HG03196 (cell line): ENCODE measurements at regions not wholly inside any gene's neighbourhood (a gene's known extent, or its start where the extent isn't known, plus 50 kb on each side); places are given as distances from the start of the nearest gene placed in this dataset.

Source experiments
- ATAC-seq: cut with Tn5 transposase; IDR thresholded peaks from one replicate; pipeline ENCODE4 v1.9.1; 2021; ENCODE audit not compliant: unreplicated experiment

DNA sequence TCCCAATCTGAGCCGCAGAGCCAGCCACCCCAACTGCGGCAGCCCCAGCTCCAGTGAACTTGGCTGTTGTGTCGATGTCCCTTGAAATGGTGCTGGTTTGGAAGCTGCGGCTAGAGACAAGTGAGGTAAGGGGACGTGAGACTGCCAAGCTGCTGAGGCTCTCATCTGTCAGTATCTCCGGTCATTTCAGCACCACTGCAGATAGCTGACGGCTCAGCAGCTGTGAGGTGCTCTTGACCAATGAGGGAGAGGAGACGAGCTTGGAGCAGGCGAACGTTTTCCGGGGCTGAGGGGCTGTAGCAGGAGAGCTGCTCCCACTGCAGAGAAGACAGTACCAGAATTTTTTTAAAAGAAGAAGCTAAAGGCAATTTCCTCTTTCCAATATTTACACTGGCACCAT is 175.5 kb upstream of the CASK start:
- no peak for ATAC-seq

DNA sequence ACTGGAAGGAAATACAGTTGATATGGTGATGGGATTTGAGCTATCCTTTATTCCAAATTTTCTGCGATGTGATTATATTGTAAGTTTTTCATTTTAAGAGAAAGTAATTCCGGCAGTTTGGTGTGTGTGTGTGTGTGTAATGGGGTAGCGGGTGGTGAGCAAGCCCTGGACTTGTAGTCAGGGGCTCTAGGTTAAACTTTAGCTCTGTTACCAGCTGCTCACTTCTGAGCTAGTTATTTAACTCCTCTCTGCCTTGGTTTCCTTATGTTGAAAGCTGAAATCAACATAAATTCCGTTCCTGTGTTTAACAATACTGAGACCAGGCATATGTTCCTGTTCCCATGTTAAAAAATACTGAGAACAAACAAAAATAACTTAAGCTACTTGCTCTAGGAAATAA is 174.1 kb upstream of the CASK start:
- ATAC-seq: no peak

DNA sequence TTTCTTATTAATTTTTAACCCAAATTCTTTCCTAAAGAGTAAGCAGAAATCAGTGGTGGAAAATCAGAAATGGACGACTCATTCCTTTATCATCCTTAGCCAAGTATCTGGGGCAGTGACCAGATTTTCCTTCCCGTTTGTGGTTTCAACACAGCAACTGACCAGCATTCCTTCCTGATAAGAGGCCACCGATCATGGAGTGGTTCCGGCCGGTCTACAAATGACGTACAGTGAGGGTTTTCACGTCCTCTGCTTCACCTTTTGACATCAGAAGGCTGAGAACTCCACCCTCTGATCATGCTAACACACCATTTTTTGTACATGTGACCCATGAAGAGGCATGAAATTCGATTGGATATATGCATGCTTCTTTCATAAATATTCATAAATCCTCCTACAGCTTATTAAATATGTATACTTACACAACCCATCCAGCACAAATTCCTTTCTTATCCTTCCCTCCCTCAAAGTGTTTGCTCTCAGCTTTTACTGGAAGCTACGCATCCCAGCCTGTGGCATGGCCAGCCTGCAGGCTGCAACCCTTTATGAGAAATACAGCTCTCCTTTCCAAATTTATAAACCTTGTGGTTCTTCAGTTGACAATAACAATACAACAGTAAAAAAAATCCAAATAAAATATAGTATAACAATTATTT is 173.0 kb upstream of the CASK start:
- no peak for ATAC-seq

DNA sequence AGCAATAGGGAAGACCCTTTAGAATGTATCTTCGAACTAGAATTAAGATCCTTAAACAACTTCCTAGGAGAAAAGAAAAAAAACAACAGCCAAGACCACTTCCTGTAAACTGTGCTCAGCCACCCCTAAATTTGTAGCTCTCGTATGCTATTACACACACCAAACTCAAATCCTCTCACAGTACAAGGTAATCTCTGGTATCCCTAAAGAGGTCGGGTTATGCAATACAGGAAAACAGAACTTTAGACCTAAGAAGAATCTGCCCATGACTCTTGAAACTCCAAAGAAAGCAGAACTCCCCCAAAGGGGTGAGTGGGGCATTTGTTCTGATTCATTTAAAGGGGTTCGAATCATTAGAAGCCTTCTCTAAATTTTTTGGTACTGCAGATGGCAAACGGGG is 170.9 kb upstream of the CASK start:
- no peak for ATAC-seq

DNA sequence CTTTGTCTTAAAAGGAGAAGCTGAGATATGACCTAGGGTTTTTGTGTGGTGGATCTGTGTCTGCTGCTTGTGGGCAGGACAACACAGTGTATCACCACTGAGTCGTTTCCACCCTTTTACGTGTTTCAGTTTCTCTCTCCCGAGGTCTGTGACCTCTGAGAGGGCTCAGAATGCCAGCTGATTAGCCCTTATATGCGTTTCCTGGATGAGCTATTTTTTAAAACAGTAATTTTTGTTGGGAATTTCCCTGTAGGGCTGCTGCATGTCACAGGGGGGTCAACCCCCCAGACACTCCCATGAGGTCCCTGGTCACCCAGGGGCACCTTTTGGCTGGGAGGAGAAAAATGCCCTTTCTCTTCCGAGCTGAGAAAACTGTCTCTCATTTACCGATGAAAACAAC is 170.4 kb upstream of the CASK start:
- ATAC-seq: no peak

DNA sequence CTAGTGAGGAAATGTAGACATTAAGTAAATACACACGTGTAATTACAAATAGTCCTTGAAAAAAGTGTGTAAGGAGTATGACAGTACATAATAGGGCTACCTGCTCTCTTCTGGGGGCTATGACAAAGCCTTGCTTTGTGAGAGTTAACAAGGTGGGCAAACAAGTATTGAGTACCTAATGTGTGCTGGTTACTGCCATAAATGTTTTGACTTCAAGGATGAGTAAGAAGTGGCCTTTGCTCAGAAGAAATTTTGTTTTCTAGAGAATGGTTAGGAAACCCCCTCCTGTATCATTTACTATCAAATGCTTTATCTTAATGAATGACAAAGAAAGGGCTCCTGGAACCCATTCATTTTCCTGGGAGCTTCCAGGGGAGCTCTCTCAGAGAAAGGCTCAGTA is 167.0 kb upstream of the CASK start:
- ATAC-seq: no peak

DNA sequence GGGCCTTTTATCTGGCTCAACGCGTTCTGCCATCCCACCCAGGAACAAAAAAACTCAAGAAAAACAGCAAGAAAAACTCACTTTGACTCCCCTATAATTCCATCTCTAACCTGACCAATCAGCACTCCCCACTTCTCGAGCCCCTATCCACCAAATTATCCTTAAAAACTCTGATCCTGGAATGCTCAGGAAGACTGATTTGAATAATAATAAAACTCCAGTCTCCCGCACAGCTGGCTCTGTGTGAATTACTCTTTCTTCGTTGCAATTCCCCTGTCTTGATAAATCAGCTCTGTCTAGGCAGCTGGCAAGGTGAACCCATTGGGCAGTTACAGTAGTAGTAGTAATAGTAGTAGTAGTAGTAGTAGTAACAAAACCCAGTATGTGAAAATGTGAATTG is 165.7 kb upstream of the CASK start:
- ATAC-seq: no peak

DNA sequence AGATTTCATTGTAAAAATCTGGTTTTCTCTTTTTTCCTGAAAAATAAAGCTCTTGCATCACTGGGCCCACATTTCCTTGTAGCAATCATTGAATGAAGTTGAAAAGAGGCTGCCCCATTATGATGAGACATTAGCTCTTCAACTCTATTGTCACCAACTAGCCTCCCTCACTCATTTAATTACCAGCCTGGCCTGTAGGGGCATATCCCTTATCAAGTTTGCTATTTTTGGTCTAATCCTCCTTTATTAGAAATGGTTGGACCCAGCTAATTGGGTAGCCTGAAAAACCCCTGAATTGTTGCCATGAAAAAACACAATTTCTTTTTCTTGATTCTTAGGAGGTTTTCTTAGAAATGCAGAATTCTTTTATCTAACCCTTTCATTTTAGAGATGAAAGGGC is 164.6 kb upstream of the CASK start:
- no peak for ATAC-seq

DNA sequence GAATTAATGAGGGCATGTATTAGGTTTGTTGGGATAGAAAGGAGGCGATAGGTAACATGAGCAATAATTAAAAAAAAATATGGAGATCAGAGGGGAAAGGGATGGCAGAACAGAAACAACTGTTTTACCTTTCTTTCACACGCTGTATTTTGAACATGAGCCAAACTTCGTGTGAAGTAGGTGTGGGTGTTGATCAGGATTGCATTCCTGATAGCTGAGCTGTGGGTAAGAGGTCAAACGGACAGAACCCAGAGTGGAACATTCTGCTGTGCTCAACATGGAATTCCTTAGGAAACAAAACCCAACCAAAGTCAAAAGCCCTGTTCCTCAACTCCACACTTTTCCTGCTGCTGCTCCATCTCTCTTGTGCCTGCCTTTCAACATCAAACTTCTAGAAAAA is 162.5 kb upstream of the CASK start:
- ATAC-seq: no peak

DNA sequence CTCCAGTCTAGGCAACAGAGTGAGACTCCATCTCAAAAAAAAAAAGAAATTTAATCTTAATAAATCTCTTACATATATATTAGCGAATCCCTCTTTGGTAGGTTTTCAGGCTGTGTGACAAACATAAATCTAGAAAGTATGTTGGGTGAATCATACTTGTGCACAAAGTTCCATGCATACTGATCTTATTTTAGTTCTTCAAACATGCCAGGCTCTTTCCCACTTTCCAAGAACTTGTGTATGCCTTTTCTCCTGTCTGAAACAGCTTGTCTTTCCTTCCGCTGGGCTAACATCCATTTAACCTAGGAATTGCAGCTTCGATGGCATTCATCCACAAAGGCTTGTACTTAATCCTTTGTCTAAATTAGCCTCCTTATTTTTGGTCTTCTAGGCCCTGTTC is 156.6 kb upstream of the CASK start:
- no peak for ATAC-seq

DNA sequence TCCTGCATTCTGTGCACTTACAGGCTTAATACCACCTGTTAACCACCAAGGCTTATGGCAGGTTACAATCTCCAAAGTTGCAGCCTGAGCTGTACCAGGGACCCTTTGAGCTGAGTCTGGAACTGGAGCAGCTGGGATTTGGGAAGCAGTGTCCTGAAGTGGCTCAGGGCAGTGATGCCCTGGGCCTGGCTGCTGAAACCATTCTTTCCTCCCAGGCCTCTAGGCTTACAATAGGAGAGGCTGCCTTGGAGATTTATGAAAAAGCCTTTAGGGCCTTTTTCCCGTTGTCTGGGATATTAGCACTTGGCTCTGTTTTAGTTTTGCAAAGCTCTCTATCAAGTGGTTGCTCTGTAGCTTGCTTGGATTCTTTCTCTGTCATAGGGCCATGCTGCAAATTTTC is 154.3 kb upstream of the CASK start:
- no peak for ATAC-seq

DNA sequence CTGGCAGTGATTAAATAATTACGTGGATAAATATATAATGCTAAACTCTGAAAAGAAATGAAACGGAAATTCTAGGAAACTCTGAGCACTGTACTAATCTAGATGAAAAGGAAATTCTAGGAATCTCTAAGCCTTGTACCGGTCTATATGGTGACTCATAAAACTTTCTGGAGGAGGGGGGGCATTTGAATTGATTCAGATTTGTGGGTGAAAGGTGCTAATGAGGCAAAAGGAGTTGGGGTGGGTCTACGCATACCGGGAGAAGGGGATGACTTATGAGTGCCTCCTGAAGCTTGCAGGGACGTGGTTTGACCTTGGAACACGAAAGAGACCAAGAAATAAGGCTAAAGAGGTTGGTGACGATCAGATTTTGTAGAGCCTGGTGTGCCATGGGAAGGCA is 151.7 kb upstream of the CASK start:
- ATAC-seq: no peak

DNA sequence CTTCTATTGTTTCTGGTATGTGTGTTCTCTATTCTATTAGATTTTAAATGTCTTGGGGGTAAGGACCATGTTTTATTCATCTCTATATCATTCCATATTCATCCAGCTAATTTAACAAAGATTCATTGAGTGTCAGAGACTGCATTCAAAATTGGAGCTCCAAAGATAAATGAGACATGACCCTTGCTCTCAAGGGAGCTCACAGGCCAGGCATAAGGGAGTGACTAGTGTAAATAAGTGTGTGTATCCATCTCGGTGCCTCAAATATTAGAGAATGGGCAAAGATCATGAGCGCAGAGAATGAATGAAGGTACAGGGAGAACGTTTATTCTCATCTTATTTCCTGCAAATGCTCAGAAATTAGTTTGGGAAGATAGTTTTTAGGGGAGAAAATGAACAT is 150.1 kb upstream of the CASK start:
- no peak for ATAC-seq

DNA sequence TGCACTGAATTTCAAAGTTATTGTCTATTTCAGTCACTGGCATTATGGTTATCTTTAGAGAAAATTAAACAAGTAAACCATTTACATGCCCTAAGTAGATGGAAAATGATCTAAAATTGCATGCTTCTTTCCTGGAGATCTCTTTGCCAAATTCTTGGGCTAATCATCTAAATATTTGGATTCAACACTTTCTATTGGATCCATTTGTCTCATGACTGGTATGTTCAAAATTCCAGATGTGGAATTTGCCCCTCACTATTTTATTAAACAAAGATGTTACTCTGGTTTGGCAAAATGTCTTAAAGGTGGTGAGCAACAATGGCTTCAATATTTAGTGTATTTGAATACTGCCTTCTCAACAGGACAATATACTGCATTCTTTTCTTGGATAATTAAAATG is 147.5 kb upstream of the CASK start:
- no peak for ATAC-seq

DNA sequence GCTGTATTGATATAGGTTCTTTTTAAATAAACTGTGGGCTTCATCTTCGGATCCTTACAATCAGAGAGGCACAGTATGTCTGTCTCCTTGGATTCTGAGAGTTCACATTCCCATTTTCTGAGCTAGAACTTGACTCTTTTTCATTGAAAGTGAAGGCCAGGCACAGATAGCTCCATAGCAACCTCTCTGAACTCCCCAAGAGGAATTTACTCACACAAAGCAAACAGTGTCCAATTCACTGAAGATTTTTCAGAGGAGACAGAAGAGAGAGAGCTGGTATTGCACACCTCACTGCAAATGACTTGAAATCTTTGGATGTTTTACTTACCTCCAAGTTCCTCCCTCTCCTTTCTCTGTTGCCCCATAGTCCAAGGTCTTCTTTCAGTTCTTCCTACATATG is 130.9 kb upstream of the CASK start:
- ATAC-seq: no peak

DNA sequence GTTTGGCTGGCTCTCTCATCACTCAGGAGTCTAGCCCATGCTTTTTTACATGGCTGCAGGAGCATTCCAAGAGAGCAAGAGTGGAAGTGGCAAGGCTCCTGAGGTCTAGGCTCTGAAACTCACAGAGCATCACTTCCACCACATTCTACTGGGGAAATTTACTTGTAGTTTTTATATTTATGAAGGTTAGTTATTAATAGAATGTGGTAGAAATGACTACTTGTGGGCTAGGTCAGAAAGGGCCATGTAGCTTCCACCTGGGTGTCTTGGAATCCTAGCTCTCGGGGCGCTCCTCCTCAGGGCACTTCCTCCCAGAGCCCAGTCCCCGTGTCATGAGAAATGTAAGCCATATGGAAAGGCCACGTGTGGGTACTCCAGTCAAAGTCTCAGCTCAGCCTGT is 127.0 kb upstream of the CASK start:
- no peak for ATAC-seq

DNA sequence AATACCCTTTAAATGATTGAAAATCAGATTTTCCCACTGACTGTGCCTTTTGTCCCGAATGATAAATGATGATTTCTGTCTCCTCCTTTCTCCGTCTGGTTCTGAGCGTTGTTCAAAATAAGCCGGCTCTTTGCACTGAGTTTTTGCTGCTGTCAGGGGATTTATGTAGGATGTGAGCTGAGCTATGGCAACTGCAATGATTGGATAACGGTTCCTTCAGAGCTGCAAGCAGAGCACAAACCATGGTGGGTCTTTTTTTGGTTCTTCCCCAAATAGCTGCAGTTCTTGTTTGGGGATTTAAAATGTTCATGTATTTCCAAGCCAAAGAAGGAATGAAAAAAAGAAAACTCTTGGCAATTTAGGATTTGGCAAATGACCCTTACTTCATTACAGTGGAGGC is 124.5 kb upstream of the CASK start:
- ATAC-seq: no peak

DNA sequence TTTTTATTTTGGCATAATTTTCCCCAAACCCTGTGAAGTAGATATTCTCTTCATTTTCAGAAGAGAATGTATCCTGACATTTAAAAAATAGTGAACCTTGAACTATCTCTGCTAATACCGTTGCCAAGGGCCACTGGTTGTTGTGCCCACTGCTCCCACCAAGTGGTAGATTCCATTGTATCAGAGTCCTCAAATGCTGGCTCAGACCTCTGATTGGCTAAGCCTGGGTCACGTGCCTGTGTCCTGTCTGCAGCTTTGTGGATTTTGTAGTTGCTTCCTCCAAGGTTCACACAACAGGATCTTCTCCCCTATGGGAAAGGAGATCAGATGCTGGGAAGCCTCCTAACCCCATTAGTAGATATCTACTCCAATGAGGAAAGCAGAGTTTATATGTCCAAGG is 104.8 kb upstream of the CASK start:
- no peak for ATAC-seq

DNA sequence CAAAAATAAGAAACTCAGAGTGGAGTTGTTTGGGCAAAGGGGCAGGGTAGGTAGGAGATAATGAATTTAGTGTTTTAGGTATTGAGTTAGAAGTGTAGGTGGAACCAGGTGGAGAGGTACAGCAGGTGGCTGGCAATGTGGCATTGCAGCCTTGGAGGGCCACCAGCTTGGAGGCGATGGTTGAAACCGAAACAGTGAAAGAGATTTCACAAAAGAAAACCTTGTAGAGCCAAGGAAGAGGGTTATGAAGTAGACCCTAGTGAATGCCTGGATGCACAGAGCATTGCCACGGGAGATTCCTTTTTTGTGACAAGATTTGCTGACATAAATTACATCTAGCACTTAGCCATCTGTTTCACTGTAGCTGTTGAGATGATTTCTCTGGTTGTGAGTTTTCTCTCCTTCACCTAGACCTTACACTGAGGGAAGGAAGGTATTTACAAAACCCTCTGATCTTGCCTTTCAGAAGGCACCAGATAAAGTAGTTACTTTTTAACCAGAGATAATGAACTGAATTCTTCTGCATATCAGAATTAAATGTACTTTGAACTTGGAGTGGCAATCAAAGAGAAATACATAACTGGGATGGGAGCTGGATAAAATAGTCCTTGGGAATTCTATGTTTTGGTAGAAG is 104.1 kb upstream of the CASK start:
- no peak for ATAC-seq

DNA sequence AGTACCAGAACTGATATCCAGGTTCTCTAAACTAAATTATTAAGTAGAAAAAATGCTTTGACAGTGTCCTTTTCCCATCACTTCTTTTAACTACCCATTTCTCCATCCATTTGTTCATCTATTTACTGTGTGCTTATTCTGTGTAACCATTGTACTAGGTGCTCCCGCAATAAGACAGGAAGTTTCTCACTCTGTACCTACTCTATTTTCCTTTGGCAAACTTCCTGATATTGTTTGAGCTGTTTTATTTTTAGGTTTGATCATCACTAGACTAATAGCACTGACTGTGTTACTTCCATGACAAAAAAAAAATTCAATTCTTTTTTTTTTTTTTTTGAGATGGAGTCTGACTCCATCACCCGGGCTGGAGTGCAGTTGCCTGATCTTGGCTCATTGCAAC is 102.5 kb upstream of the CASK start:
- ATAC-seq: no peak

DNA sequence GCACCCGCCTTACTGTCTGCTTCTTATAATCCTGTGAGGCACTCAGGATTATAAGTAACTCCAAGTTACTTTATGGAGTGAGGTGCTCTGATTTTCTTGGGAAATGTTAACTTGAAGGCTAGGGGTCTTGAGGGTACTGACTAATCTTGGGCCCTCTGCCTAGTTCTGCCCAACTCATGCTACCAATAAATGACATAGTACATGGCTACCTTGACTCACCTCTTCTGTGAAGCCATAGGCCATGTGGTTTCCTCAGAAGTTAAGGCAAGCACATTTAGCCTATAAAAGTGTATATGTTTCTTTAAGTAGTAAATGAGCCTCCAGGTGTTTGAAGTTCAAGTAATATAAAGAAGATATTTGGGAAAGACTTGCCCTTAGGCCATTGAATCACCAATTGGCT is 99.8 kb upstream of the CASK start:
- no peak for ATAC-seq

DNA sequence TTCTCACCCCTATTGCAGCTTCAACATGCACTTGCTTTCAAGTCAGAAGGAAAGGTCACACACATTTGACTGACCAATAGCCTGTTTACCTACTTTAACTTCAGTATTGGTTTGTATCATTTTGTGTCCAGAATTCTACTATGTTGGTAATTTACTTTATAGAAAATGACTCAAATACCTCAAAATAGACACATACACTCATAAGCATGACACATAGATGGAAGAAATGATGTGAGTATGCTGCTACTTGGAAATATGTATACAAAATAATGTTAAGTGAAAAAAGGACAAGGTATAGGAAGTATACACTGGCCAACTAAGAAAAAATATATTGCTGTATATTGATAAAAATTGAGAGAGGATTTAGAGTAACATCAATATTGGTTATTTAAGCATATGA is 98.8 kb upstream of the CASK start:
- ATAC-seq: no peak

DNA sequence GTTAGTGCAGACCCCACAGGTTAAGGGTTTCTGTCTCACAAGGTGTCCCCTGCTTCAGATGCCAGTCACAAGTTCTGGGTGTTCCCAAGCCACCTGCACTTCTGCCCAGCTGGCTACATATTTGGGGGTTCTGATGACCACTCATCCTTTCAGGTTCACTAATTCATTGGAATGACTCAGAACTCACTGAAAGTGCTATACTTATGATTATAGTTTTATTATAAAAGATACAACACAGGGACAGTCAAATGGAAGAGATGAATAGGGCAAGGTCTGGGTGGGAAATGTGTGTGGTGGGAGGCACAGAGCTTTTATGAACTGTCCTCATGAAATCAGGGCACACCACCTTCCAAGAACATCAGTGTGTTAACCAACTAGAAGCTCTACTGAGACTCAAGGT is 97.7 kb upstream of the CASK start:
- no peak for ATAC-seq
